Ectodermal cell (in vitro differentiated cells): ENCODE measurements at regions not wholly inside any gene's neighbourhood (a gene's known extent, or its start where the extent isn't known, plus 50 kb on each side); places are given as distances from the start of the nearest gene placed in this dataset.

ENCODE experiments used
- H3K27ac ChIP-seq: 2 replicates; pipeline ENCODE4 v1.7.0; 2013; ENCODE audit warnings: mild to moderate bottlenecking, low read depth, low read length; ENCODE audit not compliant: insufficient read depth, poor library complexity, severe bottlenecking
- H3K27me3 ChIP-seq: 2 replicates; pipeline ENCODE4 v1.7.0; 2013; ENCODE audit warnings: mild to moderate bottlenecking, low read length; ENCODE audit not compliant: insufficient read depth, control insufficient read depth, poor library complexity, severe bottlenecking
- H3K36me3 ChIP-seq: one replicate; pipeline ENCODE4 v1.7.0; 2013; ENCODE audit warnings: low read length; ENCODE audit not compliant: control insufficient read depth, insufficient read depth
- H3K4me1 ChIP-seq: one replicate; pipeline ENCODE4 v1.7.0; 2013; ENCODE audit warnings: low read length; ENCODE audit not compliant: control insufficient read depth, insufficient read depth
- H3K4me3 ChIP-seq: 2 replicates; pipeline ENCODE4 v1.7.0; 2013; ENCODE audit warnings: low read depth, low read length, control low read depth; ENCODE audit not compliant: insufficient read depth
- H3K9me3 ChIP-seq: 2 replicates; pipeline ENCODE4 v1.7.0; 2013; ENCODE audit warnings: mild to moderate bottlenecking, low read length, moderate library complexity; ENCODE audit not compliant: control insufficient read depth
- WGBS, 2 experiments: methylation state at CpG; one replicate each; pipeline ENCODE4 v1.1.7; 2013; ENCODE audit warnings: missing lambda C conversion rate in 2 of 2; 5-methylcytosine and 5-hydroxymethylcytosine counted together

DNA sequence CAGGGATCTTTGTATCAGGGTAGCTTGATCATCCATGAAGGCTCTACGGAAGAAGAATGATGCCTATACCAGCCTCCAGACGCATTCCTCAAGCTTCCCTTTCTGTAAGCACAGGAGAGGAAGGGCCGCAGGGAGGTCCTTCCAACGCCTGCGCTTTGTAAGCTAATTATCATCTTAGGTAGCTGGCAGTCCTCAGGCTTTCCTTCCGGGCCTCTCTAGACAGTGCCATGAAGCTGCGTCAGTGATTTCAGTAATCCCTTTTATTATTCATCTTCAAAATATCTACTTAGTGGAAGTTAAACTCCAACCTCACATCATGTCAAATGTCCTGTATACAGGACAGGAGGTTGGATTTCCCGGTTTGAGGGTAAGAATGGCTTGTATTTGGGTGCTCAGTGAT lies 92.3 kb downstream of the ETAA1 start:
- H3K4me3 ChIP-seq, result no peak overlapping the region
- H3K9me3 ChIP-seq, result no peaks in the 10 kb centered on the region
- no peaks in the 10 kb centered on the region for H3K4me1 ChIP-seq
- H3K27me3 ChIP-seq, result no peaks in the 10 kb centered on the region
- no peaks in the 10 kb centered on the region for H3K36me3 ChIP-seq
- WGBS, 2 experiments, result 87 to 88% methylated on average over 8 of the region's 8 CpGs
- H3K27ac ChIP-seq, result no peak overlapping the region

DNA sequence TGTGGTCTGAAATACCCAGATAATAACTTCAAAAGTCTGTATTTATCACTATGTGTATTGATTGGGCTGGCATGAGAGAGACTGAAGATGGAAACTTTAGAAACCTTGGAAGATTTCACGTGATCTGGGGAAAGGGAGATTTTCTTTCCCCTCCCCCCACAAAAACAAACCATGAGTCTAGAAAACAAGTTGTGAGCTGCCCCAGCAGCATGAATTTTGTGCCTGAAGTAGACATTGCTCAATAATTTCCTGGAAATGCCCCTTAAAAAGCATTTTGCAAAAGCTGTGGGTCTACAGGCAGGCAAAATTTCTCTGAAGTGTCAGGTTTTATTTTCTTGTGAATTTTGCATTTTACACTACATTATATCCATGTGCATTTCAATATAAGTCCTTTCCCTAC lies 101.8 kb downstream of the ETAA1 start:
- H3K4me3 ChIP-seq, result no peak overlapping the region
- no peak overlapping the region for H3K27ac ChIP-seq
- H3K27me3 ChIP-seq, result no peaks in the 10 kb centered on the region
- no peaks in the 10 kb centered on the region for H3K36me3 ChIP-seq
- H3K4me1 ChIP-seq, result no peaks in the 10 kb centered on the region
- 89 to 100% methylated on average over 1 of the region's 1 CpG for WGBS, 2 experiments
- H3K9me3 ChIP-seq, result no peaks in the 10 kb centered on the region

- H3K4me1 ChIP-seq, result no peaks in the 10 kb centered on the region
- 85 to 93% methylated on average over 2 to 4 of the region's 4 CpGs for WGBS, 2 experiments
- no peaks in the 10 kb centered on the region for H3K9me3 ChIP-seq
- no peaks in the 10 kb centered on the region for H3K36me3 ChIP-seq
- no peaks in the 10 kb centered on the region for H3K27me3 ChIP-seq
- H3K27ac ChIP-seq, result no peak overlapping the region
- H3K4me3 ChIP-seq, result no peak overlapping the region
These were observed 102.9 kb downstream of the ETAA1 start for GRCh38 chr2:67499989-67500388.

DNA sequence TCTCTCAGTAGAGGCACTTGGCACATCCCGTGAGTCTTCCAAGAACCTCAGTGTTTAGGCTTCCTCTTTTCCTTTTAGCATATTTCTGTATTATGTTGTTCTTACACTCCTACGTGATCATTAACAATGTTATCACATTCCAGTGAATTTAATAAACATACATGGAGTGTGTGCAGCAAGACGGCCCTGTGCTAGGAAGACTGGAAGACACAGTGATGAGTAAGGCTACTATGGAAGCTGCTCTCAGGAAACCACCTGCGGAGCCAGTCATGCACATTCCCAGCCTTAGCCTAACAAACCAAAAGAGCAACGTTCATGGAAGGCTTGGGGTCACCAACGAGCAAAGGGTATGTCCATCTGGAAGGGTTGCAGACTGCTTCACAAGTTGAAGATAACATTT lies 103.4 kb downstream of the ETAA1 start:
- Histone ChIP-seq H3K27me3 (no peaks in the 10 kb centered on the region), H3K4me1 (no peaks in the 10 kb centered on the region), H3K9me3 (no peaks in the 10 kb centered on the region), H3K36me3 (no peaks in the 10 kb centered on the region), H3K27ac (no peak overlapping the region), H3K4me3 (no peak overlapping the region)
- 84 to 92% methylated on average over 5 to 6 of the region's 6 CpGs for WGBS, 2 experiments

GRCh38 chr2:67502346-67503065 lies 105.4 kb downstream of the ETAA1 start:
- no peaks in the 10 kb centered on the region for H3K4me1 ChIP-seq
- no peak overlapping the region for H3K27ac ChIP-seq
- no peaks in the 10 kb centered on the region for H3K9me3 ChIP-seq
- H3K27me3 ChIP-seq, result no peaks in the 10 kb centered on the region
- no peak overlapping the region for H3K4me3 ChIP-seq
- no peaks in the 10 kb centered on the region for H3K36me3 ChIP-seq
- WGBS, 2 experiments, result 94 to 97% methylated on average over 6 of the region's 6 CpGs

- Histone ChIP-seq H3K27me3 (no peaks in the 10 kb centered on the region), H3K4me3 (no peak overlapping the region), H3K36me3 (no peaks in the 10 kb centered on the region), H3K9me3 (no peaks in the 10 kb centered on the region), H3K4me1 (no peaks in the 10 kb centered on the region), H3K27ac (no peak overlapping the region)
- 89 to 90% methylated on average over 3 to 4 of the region's 4 CpGs for WGBS, 2 experiments
These were observed 106.1 kb downstream of the ETAA1 start for GRCh38 chr2:67503066-67503795.

DNA sequence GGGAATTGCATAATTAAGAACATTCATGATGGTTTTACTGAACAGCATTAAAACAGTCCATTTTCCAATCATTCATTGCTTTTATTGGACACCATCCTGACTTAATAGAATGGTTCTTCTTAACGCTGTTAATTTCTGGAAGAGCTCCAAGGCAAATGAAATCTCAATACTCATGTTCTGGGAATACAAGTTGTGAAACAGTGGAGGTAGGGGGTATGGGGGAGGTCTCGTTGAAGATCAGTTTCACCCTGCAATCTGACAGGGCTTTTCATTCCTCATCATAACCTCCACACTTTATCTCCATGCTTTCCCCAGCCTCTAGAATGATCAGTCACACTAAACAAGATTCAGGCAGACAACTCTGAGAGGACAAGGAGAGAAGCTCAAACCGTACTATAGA lies 113.6 kb downstream of the ETAA1 start:
- Histone ChIP-seq H3K9me3 (no peaks in the 10 kb centered on the region), H3K36me3 (no peaks in the 10 kb centered on the region), H3K27me3 (no peaks in the 10 kb centered on the region), H3K27ac (no peak overlapping the region), H3K4me3 (no peak overlapping the region), H3K4me1 (no peaks in the 10 kb centered on the region)
- 67 to 89% methylated on average over 1 to 3 of the region's 3 CpGs for WGBS, 2 experiments

GRCh38 chr2:67514515-67514914 lies 117.4 kb downstream of the ETAA1 start:
- Histone ChIP-seq H3K27me3 (no peaks in the 10 kb centered on the region), H3K4me1 (no peaks in the 10 kb centered on the region), H3K4me3 (no peak overlapping the region), H3K27ac (no peak overlapping the region), H3K9me3 (no peaks in the 10 kb centered on the region), H3K36me3 (no peaks in the 10 kb centered on the region)

DNA sequence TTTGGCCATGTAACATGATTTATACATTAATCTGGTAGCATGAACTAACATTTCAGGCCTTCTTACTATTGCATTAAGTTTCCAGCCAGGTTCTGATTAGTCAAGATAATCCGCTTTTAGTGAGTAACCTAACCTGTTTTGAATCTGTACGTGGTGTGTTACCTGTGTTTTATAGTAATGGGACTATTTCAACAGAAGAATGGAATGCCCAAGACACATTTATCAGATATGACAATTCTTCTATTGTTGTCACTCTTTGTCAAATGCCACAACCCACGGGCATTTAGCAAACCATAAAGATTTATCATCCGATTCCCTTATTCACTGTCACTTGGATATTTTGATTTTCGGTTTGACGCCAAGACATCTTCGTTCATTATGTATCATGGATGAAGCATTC lies 117.9 kb downstream of the ETAA1 start:
- H3K36me3 ChIP-seq, result no peaks in the 10 kb centered on the region
- H3K27ac ChIP-seq, result no peak overlapping the region
- WGBS, 2 experiments, result 92% methylated on average over 6 of the region's 7 CpGs
- no peaks in the 10 kb centered on the region for H3K9me3 ChIP-seq
- H3K27me3 ChIP-seq, result no peaks in the 10 kb centered on the region
- no peak overlapping the region for H3K4me3 ChIP-seq
- no peaks in the 10 kb centered on the region for H3K4me1 ChIP-seq

DNA sequence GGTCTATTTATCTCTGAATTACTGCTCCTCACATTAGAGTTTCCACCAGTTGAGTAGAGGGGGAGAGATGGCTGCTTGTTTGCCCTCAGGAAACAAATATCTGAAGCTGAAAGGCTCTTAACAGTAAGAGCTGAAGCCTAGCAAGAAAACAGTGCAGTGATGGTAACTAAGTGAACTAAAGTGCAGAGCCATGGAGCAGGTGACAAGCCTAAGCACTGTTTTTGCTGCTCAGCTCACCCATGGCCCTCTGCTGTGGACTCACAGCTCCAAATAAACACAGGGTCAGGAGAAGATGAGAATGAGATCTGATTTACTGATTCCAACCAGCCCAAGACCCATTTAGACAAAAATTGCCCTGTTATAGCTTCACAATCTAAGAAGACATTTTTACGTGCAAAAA lies 118.4 kb downstream of the ETAA1 start:
- Histone ChIP-seq H3K36me3 (no peaks in the 10 kb centered on the region), H3K4me3 (no peak overlapping the region), H3K27me3 (no peaks in the 10 kb centered on the region), H3K4me1 (no peaks in the 10 kb centered on the region), H3K27ac (no peak overlapping the region), H3K9me3 (no peaks in the 10 kb centered on the region)
- WGBS, 2 experiments, result 95 to 100% methylated on average over 1 of the region's 1 CpG
